ENCODE measurements at regions not wholly inside any gene's neighbourhood (a gene's known extent, or its start where the extent isn't known, plus 50 kb on each side); places are given as distances from the start of the nearest gene placed in this dataset.

GRCh38 chr6:154582696-154583095, 72.2 kb upstream of the CNKSR3 start:
- Histone ChIP-seq H3K27me3 (ENCODE audit: insufficient read depth, low read length) (no peaks in the 10 kb centered on the region), H3K4ac (ENCODE audit: low read depth, low read length) (no peak overlapping the region), H3T11ph (ENCODE audit: low read length) (no peak overlapping the region), H2BK120ac (ENCODE audit: low read depth, low read length, poor library complexity, severe bottlenecking) (no peak overlapping the region), H3K79me2 (ENCODE audit: insufficient read depth, low read length) (no peaks in the 10 kb centered on the region), H4K20me1 (ENCODE audit: control insufficient read depth, insufficient read depth, insufficient read length) (no peaks in the 10 kb centered on the region), H3K9ac (ENCODE audit: extremely low read depth, insufficient read length, low read length) (no peak overlapping the region), H3K79me1 (ENCODE audit: insufficient read depth, low read depth, low read length, poor library complexity, severe bottlenecking) (no peaks in the 10 kb centered on the region), H4K5ac (ENCODE audit: insufficient read length, low read depth, low read length) (no peak overlapping the region), H3K14ac (ENCODE audit: insufficient read depth, low read length) (no peak overlapping the region), H3K56ac (ENCODE audit: insufficient read length, low read depth, low read length) (no peak overlapping the region), H3K27ac (ENCODE audit: insufficient read length, low read depth, low read length) (no peak overlapping the region), H2BK12ac (ENCODE audit: insufficient read length, low read depth, low read length) (no peak overlapping the region), H4K91ac (ENCODE audit: insufficient read length, low read depth, low read length) (no peak overlapping the region), H3K23ac (ENCODE audit: insufficient read length, low read depth, low read length) (no peak overlapping the region), H2BK5ac (ENCODE audit: insufficient read length, low read length) (no peak overlapping the region), H2BK20ac (ENCODE audit: low read depth, low read length, poor library complexity, severe bottlenecking) (no peak overlapping the region), H4K8ac (replicated peaks; ENCODE audit: insufficient read length, low read depth, low read length) (no peak overlapping the region), H3K4me2 (ENCODE audit: insufficient read depth, insufficient read length, low read length) (no peak overlapping the region), H3K18ac (ENCODE audit: insufficient read length, low read depth, low read length) (no peak overlapping the region), H2AK5ac (ENCODE audit: insufficient read length, low read length) (no peak overlapping the region), H2BK15ac (ENCODE audit: low read depth, low read length) (no peak overlapping the region), H2AFZ (ENCODE audit: low read length) (no peak overlapping the region), H3K23me2 (ENCODE audit: insufficient read length, low read depth, low read length, poor library complexity, severe bottlenecking) (no peaks in the 10 kb centered on the region), H3K9me3 (ENCODE audit: control insufficient read depth, low read depth, low read length) (no peaks in the 10 kb centered on the region), H3K4me1 (ENCODE audit: insufficient read depth, low read length) (no peaks in the 10 kb centered on the region)
- Mint-ChIP-seq H3K36me3 (ENCODE audit: insufficient read depth in 1 of 3, low read depth in 3 of 3) (peaks cover 0 to 8% (median 0%) of the 10 kb centered on the region in 3 experiments; a peak in 2 of 7 replicates), H3K9me3 (peaks cover 4 to 14% of the 10 kb centered on the region in 2 experiments; a peak in 3 of 5 replicates), H3K27ac (no peak overlapping the region), H3K4me1 (peaks cover 0 to 4% of the 10 kb centered on the region in 2 experiments; a peak in 2 of 4 replicates), H3K27me3 (ENCODE audit: low read depth) (peaks cover 1% of the 10 kb centered on the region; the same call in 1 of the 2 replicates), H3K4me3 (no peak overlapping the region)
- no peak for DNase-seq
- no CpG with 5 or more reads among the region's 1 CpG for WGBS (ENCODE audit: extremely low coverage, insufficient read length, low lambda C conversion rate)
- TF ChIP-seq, protein P1, sequence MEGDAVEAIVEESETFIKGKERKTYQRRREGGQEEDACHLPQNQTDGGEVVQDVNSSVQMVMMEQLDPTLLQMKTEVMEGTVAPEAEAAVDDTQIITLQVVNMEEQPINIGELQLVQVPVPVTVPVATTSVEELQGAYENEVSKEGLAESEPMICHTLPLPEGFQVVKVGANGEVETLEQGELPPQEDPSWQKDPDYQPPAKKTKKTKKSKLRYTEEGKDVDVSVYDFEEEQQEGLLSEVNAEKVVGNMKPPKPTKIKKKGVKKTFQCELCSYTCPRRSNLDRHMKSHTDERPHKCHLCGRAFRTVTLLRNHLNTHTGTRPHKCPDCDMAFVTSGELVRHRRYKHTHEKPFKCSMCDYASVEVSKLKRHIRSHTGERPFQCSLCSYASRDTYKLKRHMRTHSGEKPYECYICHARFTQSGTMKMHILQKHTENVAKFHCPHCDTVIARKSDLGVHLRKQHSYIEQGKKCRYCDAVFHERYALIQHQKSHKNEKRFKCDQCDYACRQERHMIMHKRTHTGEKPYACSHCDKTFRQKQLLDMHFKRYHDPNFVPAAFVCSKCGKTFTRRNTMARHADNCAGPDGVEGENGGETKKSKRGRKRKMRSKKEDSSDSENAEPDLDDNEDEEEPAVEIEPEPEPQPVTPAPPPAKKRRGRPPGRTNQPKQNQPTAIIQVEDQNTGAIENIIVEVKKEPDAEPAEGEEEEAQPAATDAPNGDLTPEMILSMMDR (conservative IDR thresholded peaks at IDR 0.05): no peak

Measured in H9 (cell line).